GM18505 (cell line): ENCODE measurements at regions not wholly inside any gene's neighbourhood (a gene's known extent, or its start where the extent isn't known, plus 50 kb on each side); places are given as distances from the start of the nearest gene placed in this dataset.
"Not testable (repeated sequence)": the region's sequence is repeated elsewhere in the genome, so short reads cannot be mapped to it uniquely, and the experiment has no call there.

Experiments used
- ATAC-seq: cut with Tn5 transposase; IDR thresholded peaks from one replicate; pipeline ENCODE4 v1.9.1; 2021; ENCODE audit not compliant: unreplicated experiment
- POLR2A ChIP-seq: IDR thresholded peaks from 4 replicates; pipeline ENCODE4 v1.6.1; 2011; ENCODE audit warnings: borderline replicate concordance; ENCODE audit not compliant: insufficient read depth, insufficient read length; ENCODE audit errors: extremely low read depth

- TF ChIP-seq POLR2A: no peak
Measured at GRCh38 chr5:125478599-125478998, 732.2 kb upstream of the ZNF608 start.

GRCh38 chr5:125480911-125481310 lies 734.5 kb upstream of the ZNF608 start:
- no peak for TF ChIP-seq POLR2A
- no peak for ATAC-seq

More at GRCh38 chr5:125478599-125478998, 732.2 kb upstream of the ZNF608 start:
- no peak for ATAC-seq

GRCh38 chr5:125481506-125482465 lies 735.3 kb upstream of the ZNF608 start:
- no peak for TF ChIP-seq POLR2A
- no peak for ATAC-seq

- no peak for ATAC-seq
- no peak for TF ChIP-seq POLR2A
Measured at GRCh38 chr5:125483609-125484008, 737.2 kb upstream of the ZNF608 start.

- no peak for ATAC-seq
- TF ChIP-seq POLR2A: no peak
Measured at GRCh38 chr5:125484272-125484741, 737.9 kb upstream of the ZNF608 start.

- ATAC-seq: no peak
- no peak for TF ChIP-seq POLR2A
Measured at GRCh38 chr5:125484742-125485641, 738.6 kb upstream of the ZNF608 start.

GRCh38 chr5:125485771-125486170 lies 739.3 kb upstream of the ZNF608 start:
- no peak for ATAC-seq

GRCh38 chr5:125486634-125487033 lies 740.2 kb upstream of the ZNF608 start:
- no peak for ATAC-seq

More at GRCh38 chr5:125485771-125486170, 739.3 kb upstream of the ZNF608 start:
- TF ChIP-seq POLR2A: no peak

GRCh38 chr5:125487231-125487630 lies 740.8 kb upstream of the ZNF608 start:
- no peak for TF ChIP-seq POLR2A

More at GRCh38 chr5:125486634-125487033, 740.2 kb upstream of the ZNF608 start:
- TF ChIP-seq POLR2A: no peak

GRCh38 chr5:125487652-125488051 lies 741.2 kb upstream of the ZNF608 start:
- ATAC-seq: not testable (repeated sequence)

More at GRCh38 chr5:125487231-125487630, 740.8 kb upstream of the ZNF608 start:
- ATAC-seq: no peak

GRCh38 chr5:125489146-125489545 lies 742.7 kb upstream of the ZNF608 start:
- TF ChIP-seq POLR2A: no peak

GRCh38 chr5:125491986-125492492 lies 745.6 kb upstream of the ZNF608 start:
- ATAC-seq: no peak
- no peak for TF ChIP-seq POLR2A

More at GRCh38 chr5:125489146-125489545, 742.7 kb upstream of the ZNF608 start:
- ATAC-seq: no peak

GRCh38 chr5:125492977-125493376 lies 746.5 kb upstream of the ZNF608 start:
- no peak for ATAC-seq
- no peak for TF ChIP-seq POLR2A

GRCh38 chr5:125496393-125496792 lies 750.0 kb upstream of the ZNF608 start:
- ATAC-seq: no peak
- no peak for TF ChIP-seq POLR2A

- no peak for ATAC-seq
- TF ChIP-seq POLR2A: no peak
Measured at GRCh38 chr5:125497651-125498050, 751.2 kb upstream of the ZNF608 start.
